SK-N-SH (cell line): ENCODE measurements at regions not wholly inside any gene's neighbourhood (a gene's known extent, or its start where the extent isn't known, plus 50 kb on each side); places are given as distances from the start of the nearest gene placed in this dataset.

Source experiments
- CTCF ChIP-seq: fragments of 200-600 bp; sonication (generic); IDR thresholded peaks from 2 replicates; pipeline ENCODE4 v1.6.1; 2017; ENCODE audit warnings: antibody characterized with exemption, mild to moderate bottlenecking, moderate library complexity
- EP300 ChIP-seq, 2 experiments: IDR thresholded peaks; 2 replicates each; pipeline versions ENCODE4 v1.4.0 to v1.6.1; 2012; ENCODE audit warnings: borderline replicate concordance in 1 of 2, low read depth in 1 of 2, low read length in 1 of 2
- EZH2phosphoT487 ChIP-seq: fragments of 200-600 bp; sonication (generic); IDR thresholded peaks from 2 replicates; pipeline ENCODE4 v1.6.1; 2017; ENCODE audit warnings: low read depth, mixed run types, mild to moderate bottlenecking, antibody characterized with exemption, moderate library complexity, borderline replicate concordance
- MAX ChIP-seq: IDR thresholded peaks from 2 replicates; pipeline ENCODE4 v1.4.0; 2012; ENCODE audit warnings: low read depth
- MXI1 ChIP-seq: IDR thresholded peaks from 2 replicates; pipeline ENCODE4 v1.6.1; 2012; ENCODE audit warnings: mild to moderate bottlenecking, low read depth, low read length, improper control_type of control experiment
- NRF1 ChIP-seq: IDR thresholded peaks from 2 replicates; pipeline ENCODE4 v1.6.1; 2012; ENCODE audit warnings: low read depth, mild to moderate bottlenecking, low read length
- POLR2AphosphoS5 ChIP-seq: IDR thresholded peaks from 2 replicates; pipeline ENCODE4 v1.6.1; 2012; ENCODE audit warnings: low read depth, low read length
- REST ChIP-seq: IDR thresholded peaks from 2 replicates; pipeline ENCODE4 v1.6.1; 2012; ENCODE audit warnings: mild to moderate bottlenecking, low read depth, low read length, moderate library complexity
- RFX5 ChIP-seq: IDR thresholded peaks from 2 replicates; pipeline ENCODE4 v1.6.1; 2012; ENCODE audit warnings: mild to moderate bottlenecking, improper control_type of control experiment, low read length
- RXRA ChIP-seq: IDR thresholded peaks from 2 replicates; pipeline ENCODE4 v1.4.0; 2012; ENCODE audit warnings: low read depth, mild to moderate bottlenecking, borderline replicate concordance
- SIN3A ChIP-seq: IDR thresholded peaks from 2 replicates; pipeline ENCODE4 v1.6.1; 2012; ENCODE audit warnings: low read depth, mild to moderate bottlenecking, low read length, moderate library complexity, borderline replicate concordance
- TEAD4 ChIP-seq: IDR thresholded peaks from 2 replicates; pipeline ENCODE4 v1.4.0; 2012; ENCODE audit warnings: mild to moderate bottlenecking, borderline replicate concordance; ENCODE audit not compliant: insufficient read depth
- USF2 ChIP-seq: fragments of 150-350 bp; IDR thresholded peaks from 2 replicates; pipeline ENCODE4 v1.6.1; 2017; ENCODE audit warnings: antibody characterized with exemption, low read length, low read depth, borderline replicate concordance
- ZBTB33 ChIP-seq: IDR thresholded peaks from 2 replicates; pipeline ENCODE4 v1.4.0; 2012; ENCODE audit warnings: low read depth, borderline replicate concordance

GRCh38 chr7:96838481-96838880 is 128.8 kb upstream of the SEM1 start:
- TF ChIP-seq ZBTB33, result no peak
- no peak for TF ChIP-seq RXRA
- TF ChIP-seq RFX5, result no peak
- no peak for TF ChIP-seq MXI1
- no peak for TF ChIP-seq NRF1
- TF ChIP-seq CTCF, result no peak
- no peak for TF ChIP-seq POLR2AphosphoS5
- no peak for TF ChIP-seq TEAD4
- TF ChIP-seq USF2, result no peak
- TF ChIP-seq REST, result no peak
- no peak for TF ChIP-seq SIN3A
- TF ChIP-seq EP300 (IDR thresholded peaks at IDR 0.05; ENCODE audit: borderline replicate concordance in 1 of 2, low read depth in 1 of 2, low read length in 1 of 2), result no peak
- no peak for TF ChIP-seq MAX
- TF ChIP-seq EZH2phosphoT487, result no peak
